ENCODE measurements at regions not wholly inside any gene's neighbourhood (a gene's known extent, or its start where the extent isn't known, plus 50 kb on each side); places are given as distances from the start of the nearest gene placed in this dataset.

DNA sequence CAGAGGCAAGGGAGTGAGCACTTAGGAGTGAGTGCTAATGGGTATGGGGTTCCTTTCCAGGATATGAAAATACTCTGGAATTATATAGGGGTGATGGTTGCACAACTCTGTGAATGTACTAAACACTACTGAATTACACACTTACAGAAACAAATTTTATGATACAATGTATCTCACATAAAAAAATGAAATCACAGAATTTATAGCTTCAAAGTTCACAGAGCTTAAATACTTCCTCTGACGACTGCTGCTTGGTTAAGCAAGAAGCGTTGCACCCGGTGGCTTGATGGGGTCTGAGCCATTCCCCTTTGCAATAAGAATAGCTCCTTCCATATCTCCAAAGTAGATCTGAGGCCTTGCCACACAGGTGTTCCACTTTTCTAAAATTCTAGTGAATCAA, 835.1 kb downstream of the TSN start:
- DNase-seq: no peak

GRCh38 chr2:122595065-122595464, 839.6 kb downstream of the TSN start:
- DNase-seq: no peak

- no peak for DNase-seq
These were observed 841.1 kb downstream of the TSN start for GRCh38 chr2:122596598-122596997.

DNA sequence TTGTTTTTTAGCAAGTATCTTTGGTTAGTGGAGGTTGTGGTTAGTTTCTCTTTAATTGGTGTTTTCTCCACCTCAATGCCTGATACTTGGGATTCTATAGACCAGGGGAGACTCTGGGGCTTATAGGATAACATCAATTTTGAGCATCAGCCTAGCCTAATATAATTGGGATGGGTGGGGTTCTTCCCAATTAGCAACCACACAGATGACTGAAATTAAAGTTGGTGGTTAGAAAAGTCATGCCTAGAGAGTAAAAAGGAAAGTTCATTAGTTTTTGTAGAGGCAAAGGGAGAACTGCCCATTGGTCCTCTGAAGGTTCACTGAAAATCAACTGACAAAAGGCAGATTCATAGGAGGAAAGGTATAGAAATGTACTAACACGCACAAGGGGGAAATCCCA, 843.3 kb downstream of the TSN start:
- no peak for DNase-seq

- no peak for DNase-seq
These were observed 855.6 kb downstream of the TSN start for GRCh38 chr2:122610948-122611609.

GRCh38 chr2:122622934-122623333, 867.5 kb downstream of the TSN start:
- DNase-seq: no peak

DNA sequence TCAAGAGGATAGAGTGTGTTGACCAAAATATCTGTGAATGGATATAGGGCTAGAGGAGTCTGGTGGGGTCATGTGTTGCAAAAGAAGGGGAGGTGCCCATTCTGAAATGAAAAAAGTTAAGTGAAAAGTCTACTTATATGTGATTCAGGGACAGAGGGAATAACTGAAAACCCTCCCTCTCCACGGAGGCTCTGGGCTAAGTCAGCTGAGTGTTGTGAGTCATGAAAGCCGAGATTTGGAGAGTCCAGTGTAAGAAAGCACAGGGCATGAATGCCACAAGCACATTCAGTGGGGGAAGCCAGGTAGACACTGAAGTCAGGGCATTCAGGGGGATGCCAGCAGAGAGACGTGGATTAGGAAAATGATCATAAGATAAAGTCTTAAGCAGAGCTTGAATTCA, 871.9 kb downstream of the TSN start:
- DNase-seq: no peak

- no peak for DNase-seq
These were observed 878.8 kb downstream of the TSN start for GRCh38 chr2:122634256-122634655.

GRCh38 chr2:122634920-122635319, 879.5 kb downstream of the TSN start:
- no peak for DNase-seq

DNA sequence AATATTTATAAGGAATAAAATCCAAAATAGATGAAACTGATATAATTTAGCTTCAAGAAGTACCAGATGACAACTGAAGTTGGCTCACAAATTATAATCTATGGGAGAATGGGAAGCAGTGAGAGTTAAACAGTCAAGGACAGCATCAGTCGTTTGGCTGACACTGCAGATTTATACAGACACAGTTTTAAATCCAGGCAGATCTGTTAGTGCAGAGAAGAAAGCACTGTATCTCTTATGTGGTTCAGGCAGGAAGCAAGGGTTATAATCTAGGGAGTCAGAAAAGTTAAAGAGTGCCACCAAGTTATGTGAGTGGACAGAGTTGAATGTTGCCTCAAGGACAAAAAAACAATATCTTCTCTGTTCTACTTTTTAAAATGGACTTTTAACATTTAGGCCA, 880.2 kb downstream of the TSN start:
- DNase-seq: no peak

DNA sequence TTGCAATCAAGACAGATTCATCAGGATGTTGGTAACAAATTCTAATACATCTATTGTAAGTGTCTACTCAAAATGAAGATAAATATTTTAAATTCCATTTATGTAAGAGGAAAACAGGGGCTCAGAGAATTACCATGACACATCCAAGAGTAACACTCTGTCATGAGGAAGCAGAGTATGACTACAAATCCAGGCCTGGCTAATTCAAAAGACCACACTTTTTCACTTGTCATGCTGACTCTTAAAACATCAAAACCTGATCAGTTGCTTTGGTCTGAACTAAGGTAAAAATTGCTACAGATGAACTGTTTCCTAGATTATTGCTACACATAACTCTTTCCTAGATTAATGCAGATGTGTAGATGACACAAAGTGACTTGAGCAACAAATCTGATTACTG, 880.6 kb downstream of the TSN start:
- no peak for DNase-seq

DNA sequence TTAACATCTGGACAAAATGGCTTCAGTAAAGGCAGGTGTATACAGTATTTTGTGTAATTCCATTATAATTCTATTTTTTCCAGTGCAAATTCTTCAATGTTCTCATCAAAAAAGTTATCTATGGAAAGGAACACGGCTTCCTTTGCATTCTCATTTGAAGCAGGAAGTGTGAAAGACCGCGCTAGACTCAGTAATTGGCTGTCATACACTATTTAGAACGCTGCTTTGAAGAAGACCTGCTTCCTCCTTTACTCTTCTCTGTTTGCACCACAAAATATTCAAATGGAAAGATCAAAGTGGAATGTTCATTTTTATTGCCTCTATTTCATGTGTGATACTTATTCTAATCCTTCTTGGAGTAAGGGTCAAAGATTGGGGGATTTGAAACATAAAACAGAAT, 883.7 kb downstream of the TSN start:
- DNase-seq: no peak

GRCh38 chr2:122639711-122640110, 884.3 kb downstream of the TSN start:
- no peak for DNase-seq

DNA sequence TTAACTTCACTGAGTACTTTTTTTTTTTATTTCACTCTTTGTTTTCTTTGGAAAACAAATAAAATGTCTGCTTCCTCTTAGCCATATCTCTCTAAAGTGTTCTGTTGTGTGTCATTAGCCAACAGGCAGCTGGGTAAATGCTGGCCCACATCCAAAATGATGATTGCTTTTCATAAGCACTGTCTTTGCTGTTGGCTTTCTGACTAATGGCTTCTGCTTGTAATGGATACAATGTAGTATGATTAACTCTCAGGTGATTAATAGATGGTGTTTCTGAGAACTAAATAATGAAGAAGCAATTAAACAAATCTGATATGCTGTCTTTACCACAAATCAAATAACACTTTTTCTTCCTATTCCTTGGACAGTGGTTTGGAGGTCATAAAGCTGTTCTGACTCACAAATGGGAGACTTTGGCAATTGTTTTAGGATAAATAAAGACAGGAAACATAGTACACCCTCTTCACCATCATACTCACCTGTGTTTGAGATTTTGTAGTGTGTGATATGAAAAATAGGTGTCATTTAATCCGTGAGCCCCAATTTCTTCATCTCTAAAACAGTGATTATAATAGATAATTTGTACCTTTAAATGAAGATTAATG, 888.4 kb downstream of the TSN start:
- no peak for DNase-seq

DNA sequence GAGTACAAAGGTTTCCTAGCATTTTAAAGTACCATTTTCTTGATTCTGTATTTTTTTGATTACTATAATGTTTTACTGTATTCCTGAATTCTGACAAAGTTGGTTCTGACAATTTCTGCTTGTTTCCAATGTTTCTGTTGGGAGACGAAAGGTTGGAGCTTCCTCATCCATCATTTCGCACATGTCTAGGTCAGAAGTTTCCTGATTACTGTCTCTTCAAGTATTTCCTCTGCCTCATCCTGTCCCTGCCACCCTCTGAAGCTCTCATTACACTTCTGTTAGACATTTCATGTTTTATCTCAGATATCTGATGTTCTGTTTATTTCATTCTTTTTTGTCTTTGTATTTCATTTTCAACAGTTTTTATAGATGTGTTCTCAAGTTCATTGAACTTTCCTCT, 895.8 kb downstream of the TSN start:
- no peak for DNase-seq

DNA sequence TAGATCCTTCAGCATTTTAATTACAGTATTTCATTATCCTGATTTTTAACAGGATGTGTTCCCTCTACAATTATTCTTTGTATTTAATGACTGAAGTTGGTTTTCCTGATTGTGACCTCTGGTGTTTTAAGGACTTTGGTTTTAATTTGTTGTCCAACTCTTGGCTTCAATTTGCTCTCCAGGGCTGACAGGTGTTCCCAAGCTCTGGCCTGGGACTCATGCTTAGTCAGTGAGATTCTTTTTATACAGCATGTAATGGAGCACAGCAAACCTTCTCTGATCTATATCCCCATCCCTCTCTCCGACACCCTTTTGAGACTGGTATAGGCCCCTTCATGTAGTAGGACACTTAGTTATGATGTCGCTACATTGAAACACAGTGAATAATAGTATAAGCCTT, 896.3 kb downstream of the TSN start:
- DNase-seq: no peak

DNA sequence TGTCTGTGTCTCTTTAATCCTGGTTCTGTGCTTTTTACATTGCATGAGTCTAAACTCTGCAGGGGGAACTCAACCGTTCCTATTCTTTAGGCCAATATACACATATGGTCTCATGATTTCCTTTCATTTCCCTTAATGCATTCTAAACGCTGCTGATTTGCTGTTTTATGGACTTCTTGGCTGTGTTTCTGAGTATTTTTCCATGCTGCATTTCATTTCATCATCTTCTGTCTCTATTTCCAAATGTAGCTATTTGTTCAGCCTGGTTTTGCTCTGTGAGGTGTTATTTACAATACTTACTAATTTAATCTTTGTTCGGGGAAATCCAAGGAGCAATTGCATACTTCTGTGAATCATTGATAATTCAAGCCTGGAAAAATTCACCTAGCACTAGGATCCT, 897.2 kb downstream of the TSN start:
- DNase-seq: no peak

- DNase-seq: no peak
These were observed 901.0 kb downstream of the TSN start for GRCh38 chr2:122656403-122656802.

GRCh38 chr2:122660786-122661634, 905.6 kb downstream of the TSN start:
- no peak for DNase-seq

DNA sequence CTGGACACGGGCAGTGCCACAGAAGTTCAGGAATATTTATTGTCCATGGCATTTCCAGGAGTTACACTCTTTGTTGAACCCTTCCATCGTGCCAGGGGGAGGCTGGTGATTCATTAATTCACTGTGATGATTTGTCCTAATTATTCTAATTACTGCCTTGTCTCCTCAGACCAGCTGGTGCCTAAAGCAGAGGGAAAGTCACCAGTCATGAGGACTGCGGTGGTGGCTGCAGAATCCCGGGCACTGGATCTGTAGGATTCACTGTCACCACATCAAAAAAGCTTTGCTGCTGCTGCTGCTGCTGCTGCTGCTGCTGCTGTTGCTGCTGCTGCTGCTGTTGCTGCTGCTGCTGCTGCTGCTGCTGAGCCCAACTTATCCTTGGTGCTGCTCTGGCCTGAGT, 908.2 kb downstream of the TSN start:
- no peak for DNase-seq

DNA sequence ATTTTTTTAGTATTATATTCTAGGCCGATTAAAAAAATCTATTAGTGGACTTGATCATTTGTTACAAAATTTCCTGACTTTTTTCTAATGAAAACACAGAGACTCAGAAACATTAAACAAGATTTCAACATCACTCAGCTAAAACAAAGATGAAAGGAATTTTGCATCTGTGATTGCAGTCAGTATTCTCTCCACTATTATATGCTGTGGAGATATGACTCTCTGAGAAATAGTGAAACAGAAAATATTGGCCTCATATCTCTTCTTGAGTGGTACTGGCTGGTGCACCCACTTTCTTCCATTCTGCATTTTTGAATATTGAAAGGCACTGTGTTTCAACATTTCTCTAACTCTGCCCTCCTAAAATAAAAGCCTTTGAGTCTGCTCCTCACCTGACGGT, 914.2 kb downstream of the TSN start:
- DNase-seq: no peak

DNA sequence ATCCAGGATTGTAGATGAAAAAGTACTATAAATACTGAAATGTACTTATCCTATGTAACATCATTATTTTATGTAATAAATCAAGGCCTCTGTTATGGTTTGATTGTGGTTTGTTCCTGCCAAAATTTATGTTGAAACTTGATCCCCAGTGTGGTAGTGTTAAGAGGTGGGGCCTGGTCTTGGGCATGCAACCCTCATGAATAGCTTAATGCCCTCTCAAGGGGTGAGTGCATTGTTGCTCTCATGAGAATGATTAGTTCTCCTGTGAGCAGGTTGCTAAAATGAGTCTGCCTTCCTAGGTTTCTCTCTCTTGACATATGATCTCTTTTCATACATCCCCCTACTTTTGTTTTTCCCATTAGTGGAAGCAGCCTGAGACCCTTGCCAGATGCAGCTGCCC, 915.4 kb downstream of the TSN start:
- no peak for DNase-seq

DNA sequence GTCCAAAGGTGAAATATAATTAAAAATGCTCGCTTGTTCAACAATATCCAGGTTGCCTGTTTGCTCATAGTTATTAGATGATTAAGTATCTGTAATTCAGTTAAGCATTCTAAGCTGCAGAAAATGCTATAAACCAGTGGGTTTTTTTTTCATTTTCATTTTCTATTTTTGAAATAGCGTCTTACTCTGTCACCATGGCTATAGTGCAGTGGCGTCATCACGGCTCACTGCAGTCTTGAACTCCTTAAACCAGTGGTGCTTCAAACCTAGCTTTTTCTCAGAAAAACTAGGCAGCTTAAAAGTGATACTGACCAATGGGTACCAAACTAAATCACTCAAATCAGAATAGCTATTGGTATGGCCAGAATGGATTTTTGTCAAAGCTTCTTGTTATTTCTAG, 925.2 kb downstream of the TSN start:
- no peak for DNase-seq

GRCh38 chr2:122681626-122682025, 926.2 kb downstream of the TSN start:
- no peak for DNase-seq
